ENCODE measurements at regions not wholly inside any gene's neighbourhood (a gene's known extent, or its start where the extent isn't known, plus 50 kb on each side); places are given as distances from the start of the nearest gene placed in this dataset.

DNA sequence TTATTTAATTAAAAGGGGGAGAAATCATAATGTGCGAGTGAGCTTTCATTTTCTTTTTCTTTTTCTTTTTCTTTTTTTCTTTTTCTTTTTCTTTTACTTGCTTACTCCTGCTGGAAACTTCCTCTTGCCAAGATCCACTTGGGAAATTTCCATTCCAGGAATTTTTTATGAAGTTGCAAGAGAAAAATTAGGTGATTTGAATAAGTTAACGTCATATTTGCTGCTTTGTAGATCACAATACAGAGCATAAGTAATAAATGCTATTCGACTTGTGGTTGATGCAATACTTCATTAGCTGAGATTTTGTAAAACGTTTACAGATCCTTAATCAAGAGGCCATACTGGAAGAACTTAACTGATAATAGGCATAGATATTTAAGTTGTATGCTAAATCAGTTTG is 354.7 kb upstream of the SMIM21 start:
- TF ChIP-seq POLR2A (IDR thresholded peaks at IDR 0.05): no peak
- TF ChIP-seq, protein P1, sequence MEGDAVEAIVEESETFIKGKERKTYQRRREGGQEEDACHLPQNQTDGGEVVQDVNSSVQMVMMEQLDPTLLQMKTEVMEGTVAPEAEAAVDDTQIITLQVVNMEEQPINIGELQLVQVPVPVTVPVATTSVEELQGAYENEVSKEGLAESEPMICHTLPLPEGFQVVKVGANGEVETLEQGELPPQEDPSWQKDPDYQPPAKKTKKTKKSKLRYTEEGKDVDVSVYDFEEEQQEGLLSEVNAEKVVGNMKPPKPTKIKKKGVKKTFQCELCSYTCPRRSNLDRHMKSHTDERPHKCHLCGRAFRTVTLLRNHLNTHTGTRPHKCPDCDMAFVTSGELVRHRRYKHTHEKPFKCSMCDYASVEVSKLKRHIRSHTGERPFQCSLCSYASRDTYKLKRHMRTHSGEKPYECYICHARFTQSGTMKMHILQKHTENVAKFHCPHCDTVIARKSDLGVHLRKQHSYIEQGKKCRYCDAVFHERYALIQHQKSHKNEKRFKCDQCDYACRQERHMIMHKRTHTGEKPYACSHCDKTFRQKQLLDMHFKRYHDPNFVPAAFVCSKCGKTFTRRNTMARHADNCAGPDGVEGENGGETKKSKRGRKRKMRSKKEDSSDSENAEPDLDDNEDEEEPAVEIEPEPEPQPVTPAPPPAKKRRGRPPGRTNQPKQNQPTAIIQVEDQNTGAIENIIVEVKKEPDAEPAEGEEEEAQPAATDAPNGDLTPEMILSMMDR (IDR thresholded peaks at IDR 0.05): no peak

All from adrenal gland (tissue), 5 donors.